ENCODE measurements at regions not wholly inside any gene's neighbourhood (a gene's known extent, or its start where the extent isn't known, plus 50 kb on each side); places are given as distances from the start of the nearest gene placed in this dataset.

- no peak for TF ChIP-seq CTCF (conservative IDR thresholded peaks at IDR 0.05; ENCODE audit: low read depth, low read length)
- DNase-seq (ENCODE audit: low read depth), result no peak
- H3K4me3 ChIP-seq (ENCODE audit: low read depth, low read length), result no peak overlapping the region
Observed at GRCh38 chr15:81500081-81500480, 126.1 kb upstream of the TMC3 start.

GRCh38 chr15:81498294-81498693 is 124.3 kb upstream of the TMC3 start:
- no peak overlapping the region for H3K4me3 ChIP-seq (ENCODE audit: low read depth, low read length)
- TF ChIP-seq CTCF (conservative IDR thresholded peaks at IDR 0.05; ENCODE audit: low read depth, low read length), result no peak
- no peak for DNase-seq (ENCODE audit: low read depth)

DNA sequence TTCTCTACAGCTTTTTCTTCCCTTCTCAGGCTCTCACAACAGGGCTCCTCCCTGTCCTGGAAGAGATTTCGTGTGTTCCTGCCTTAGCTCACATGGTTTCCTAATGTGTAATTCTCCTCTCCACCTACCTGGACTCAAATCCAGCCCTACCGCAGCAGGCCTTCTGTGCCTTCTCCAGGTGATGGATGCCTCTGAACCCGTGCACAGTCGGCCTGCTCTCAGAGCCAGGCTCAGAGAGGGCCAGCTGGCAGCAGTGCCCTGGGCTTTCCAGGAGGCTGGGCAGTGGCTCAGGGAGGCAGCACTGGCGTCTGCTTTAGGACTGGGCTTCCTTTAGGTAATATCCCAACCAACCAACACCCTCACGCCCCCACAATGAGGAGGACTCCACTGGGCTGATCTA is 123.2 kb upstream of the TMC3 start:
- no peak for DNase-seq (ENCODE audit: low read depth)
- TF ChIP-seq CTCF (conservative IDR thresholded peaks at IDR 0.05; ENCODE audit: low read depth, low read length), result no peak

DNA sequence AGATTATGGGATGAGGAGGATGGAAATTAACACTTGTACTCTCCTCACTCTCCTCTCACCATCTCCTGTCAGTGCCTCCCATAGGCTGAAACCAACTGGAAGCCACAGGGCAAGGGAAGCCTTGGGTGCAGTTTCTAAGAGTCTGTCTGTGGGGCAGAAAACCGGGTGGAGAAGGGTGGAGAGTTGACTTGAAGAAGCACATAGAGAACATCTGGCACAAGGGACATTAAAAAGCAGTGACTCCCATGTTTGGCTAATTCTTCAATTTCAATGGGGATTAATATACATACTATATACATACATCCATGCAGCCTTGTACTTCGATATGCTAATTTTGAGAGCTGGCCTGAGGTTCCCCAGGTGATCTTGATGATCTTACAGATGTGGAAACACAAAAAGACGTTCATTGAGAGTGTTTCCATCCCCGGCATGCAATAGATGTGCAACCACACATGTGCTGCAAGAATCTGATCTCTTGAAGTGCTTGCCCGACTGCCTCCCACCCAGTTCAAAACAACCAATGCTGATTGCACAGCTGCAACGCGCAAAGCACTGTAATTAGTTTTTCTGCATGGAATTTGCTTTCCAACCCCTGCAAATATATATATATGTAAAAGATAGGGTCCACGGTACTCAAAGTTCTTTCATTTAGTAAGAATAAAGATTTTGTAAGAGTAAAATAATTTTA is 121.9 kb upstream of the TMC3 start:
- H3K4me3 ChIP-seq (ENCODE audit: low read depth, low read length), result no peak overlapping the region
- DNase-seq (ENCODE audit: low read depth), result no peak
- no peak for TF ChIP-seq CTCF (conservative IDR thresholded peaks at IDR 0.05; ENCODE audit: low read depth, low read length)

More for the DNA sequence above, 123.2 kb upstream of the TMC3 start:
- no peak overlapping the region for H3K4me3 ChIP-seq (ENCODE audit: low read depth, low read length)

DNA sequence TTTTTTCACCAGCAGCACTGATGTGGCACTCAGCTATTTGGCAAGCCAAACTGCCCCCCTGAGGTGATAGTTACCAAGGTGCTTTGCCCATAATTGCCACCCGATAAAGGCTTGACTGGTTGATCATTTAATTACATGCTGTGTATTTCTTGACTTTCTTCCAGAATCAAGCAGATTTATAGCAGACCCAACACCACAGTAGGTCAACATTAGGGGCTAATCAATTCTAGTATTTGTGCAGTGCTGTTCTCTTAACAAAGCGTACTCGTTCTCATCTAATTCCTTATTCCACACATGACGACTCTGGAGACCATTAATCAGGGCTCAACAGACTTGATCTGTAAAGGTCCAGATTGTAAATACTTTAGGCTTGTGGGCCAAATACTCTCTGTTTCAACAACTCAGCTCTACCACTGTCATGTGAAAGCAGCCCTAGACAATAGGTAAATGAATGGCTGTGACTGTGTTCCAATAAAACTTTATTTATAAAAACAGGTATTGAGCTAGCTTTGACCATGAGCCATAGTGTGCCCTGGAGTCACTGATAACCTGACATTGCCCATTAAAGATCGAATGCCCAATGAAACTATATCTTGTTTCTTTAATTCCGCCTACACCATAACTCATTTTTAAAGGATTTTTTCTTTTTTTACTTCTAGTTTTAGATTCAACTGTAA is 119.1 kb upstream of the TMC3 start:
- TF ChIP-seq CTCF (conservative IDR thresholded peaks at IDR 0.05; ENCODE audit: low read depth, low read length), result no peak
- no peak for DNase-seq (ENCODE audit: low read depth)
- H3K4me3 ChIP-seq (ENCODE audit: low read depth, low read length), result no peak overlapping the region

- H3K4me3 ChIP-seq (ENCODE audit: low read depth, low read length), result no peak overlapping the region
- no peak for TF ChIP-seq CTCF (conservative IDR thresholded peaks at IDR 0.05; ENCODE audit: low read depth, low read length)
- DNase-seq (ENCODE audit: low read depth), result no peak
Observed at GRCh38 chr15:81492331-81492968, 118.4 kb upstream of the TMC3 start.
